NCI-H146 (cell line): ENCODE measurements at regions not wholly inside any gene's neighbourhood (a gene's known extent, or its start where the extent isn't known, plus 50 kb on each side); places are given as distances from the start of the nearest gene placed in this dataset.
"Not testable (repeated sequence)": the region's sequence is repeated elsewhere in the genome, so short reads cannot be mapped to it uniquely, and the experiment has no call there.

ENCODE experiments used
- DNase-seq: peaks from one replicate; lab custom pipeline; 2025; lab: John Stamatoyannopoulos, UW

GRCh38 chr2:87643165-87643564 is 104.7 kb upstream of the PLGLB2 start:
- DNase-seq: not testable (repeated sequence)

- not testable (repeated sequence) for DNase-seq
Observed at GRCh38 chr2:87647737-87648498, 100.0 kb upstream of the PLGLB2 start.

DNA sequence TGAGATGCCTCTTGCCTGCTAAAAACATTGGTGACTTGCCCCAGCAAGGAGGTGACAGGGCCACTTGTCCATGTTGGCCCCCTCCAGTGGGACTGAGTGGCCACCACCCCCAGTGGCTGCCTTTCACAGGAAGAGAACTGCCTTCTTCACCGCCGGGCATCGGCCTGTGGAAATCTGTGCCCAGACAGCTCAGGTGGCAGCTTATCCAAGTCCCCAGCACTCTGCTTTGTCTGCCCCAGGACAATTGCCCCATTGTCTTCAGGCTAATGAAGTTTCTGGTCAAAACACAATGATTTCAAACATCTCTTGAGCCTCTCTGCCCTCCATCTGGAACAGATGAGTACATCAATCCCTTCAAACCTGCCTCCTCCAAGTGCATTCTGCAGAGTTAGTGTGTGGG is 99.1 kb upstream of the PLGLB2 start:
- not testable (repeated sequence) for DNase-seq

DNA sequence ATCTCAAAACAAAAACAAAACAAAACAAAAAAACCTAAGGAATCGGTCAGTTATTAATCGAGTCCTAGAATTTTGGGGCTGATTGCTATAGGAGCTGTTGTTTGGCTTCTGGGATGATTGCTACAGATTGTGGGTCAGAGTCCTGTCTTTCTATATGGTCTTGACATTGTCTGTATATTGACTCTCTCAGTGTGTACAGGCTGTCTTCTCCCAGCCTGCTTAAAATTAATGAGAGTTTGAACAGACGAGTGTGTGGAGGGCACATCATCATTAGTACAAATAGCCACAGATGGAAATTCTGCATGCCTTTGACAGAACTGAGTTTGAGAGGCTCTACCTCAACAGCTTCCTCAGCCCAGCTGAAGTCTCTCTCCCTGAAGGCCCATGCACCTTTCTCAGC is 98.0 kb upstream of the PLGLB2 start:
- DNase-seq: not testable (repeated sequence)

DNA sequence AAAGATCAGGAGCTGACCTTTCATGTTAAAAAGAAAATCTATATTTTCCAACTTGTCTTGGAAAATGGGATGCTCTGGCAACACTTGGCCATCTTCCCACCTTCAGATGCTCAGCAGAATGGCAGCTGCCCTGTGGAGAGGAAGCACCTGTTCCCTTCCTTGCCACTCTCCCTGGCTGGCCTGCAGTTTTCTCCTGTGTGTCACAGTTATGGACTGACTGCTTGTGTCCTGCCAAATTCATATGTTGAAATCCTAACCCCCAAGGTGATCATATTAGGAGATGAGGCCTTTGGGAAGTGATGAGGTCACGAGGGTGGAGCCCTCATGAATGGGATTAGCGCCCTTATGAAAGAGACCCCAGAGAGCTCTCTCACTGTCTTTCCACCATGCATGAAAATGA is 97.0 kb upstream of the PLGLB2 start:
- DNase-seq: not testable (repeated sequence)

- DNase-seq: not testable (repeated sequence)
Observed at GRCh38 chr2:87651589-87651988, 96.3 kb upstream of the PLGLB2 start.

DNA sequence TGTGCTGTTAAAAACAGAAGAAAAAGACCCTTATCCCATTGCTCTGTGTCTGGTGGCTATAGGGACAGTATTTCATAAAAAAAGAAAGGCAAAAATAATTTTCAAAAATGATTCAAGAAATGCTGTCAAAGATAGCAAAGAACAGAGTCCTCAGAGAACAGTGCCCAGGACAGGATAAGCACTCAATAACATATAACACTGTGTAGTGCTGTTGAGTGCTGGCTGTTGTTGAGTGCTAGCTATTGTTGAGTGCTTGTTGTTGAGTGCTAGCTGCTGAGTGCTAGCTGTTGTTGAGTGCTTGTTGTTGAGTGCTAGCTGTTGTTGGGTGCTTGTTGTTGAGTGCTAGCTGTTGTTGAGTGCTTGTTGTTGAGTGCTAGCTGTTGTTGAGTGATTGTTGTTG is 94.5 kb upstream of the PLGLB2 start:
- not testable (repeated sequence) for DNase-seq

DNA sequence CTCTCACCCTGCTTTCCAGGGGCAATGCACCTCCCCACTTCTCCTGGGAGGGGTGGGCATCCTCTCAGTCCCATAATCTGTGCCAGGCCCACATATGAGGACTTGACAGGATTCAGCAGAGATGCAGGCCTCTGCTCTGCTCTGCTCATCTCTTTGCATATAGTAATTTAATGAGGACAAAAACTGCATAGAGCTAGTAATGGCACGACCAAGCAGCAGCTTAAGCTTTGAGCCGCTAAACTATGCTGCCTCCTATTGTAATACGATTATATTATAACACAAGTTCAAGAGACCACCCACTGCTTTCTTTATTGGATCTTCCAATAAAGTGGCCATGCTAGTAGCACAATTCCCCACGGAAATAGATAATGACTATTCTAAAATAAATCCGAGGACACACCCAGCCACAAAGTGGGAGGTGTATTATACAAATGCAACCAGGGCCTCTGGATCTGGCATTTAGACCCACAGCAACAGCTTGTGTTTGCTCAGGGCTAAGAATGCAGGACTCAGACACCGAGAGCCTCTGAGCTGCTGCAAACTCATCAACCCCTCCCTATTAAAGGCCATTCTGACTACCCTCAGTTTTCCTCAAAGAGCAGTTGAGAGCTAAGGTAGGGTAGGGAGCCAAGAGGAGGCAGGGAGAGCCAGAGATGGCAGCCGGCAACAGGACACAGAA is 93.6 kb upstream of the PLGLB2 start:
- not testable (repeated sequence) for DNase-seq

GRCh38 chr2:87657915-87658314 is 90.0 kb upstream of the PLGLB2 start:
- not testable (repeated sequence) for DNase-seq

DNA sequence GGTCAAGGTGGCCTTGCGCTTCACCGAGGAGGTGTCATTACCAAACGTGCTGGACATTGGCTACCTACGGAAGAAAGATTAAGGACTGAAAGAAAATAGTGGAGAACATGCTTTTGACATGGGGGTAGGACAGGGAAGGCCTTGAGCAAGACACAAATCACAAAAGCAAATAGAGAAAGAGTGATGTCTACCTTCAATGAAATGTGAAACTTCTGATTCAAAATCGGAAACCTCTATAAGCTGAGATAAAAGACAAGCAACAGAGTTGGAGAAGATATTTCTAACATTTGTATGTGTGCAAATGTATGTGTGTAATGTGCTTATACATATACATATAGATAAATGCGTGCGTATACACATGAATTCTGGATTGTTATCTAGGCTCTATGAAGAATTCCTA is 89.5 kb upstream of the PLGLB2 start:
- DNase-seq: not testable (repeated sequence)

DNA sequence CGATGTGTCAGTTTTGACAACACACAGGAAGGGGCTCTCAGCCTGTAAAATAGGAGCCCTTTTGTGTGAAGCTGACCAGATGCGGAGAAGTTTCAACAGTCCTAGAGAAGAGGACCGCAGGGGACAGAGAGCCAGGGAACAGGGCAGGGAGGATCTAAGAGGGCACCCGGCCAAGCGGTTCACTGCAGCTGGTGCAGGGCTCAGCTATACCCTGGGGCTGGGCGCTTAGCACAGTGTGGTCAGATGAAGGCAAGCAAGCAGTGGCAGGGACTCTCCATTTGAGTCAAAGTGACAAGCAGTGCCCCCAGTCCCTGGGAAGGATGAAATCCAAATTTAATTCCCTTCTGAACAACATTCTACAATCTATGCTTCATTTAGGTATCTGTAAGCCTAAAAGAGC is 88.9 kb upstream of the PLGLB2 start:
- DNase-seq: not testable (repeated sequence)

DNA sequence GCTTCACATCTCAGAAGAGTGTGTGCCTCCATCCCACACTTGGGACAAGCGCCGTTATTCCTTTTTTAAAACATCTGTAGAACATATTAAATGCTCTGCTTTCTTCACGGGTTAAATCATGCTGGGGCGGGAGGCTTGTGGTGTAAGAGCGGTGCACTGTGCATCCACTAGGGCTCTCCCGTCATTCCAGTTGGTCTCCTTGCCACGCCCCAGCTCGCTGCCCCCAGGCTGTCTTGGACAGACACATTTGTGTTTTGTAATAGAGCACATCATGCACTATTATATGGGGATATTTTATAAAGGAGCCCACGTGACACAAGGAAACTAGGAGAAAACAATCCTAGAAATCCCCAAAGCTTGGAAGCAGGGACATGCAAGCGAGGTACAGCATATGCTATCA is 87.7 kb upstream of the PLGLB2 start:
- not testable (repeated sequence) for DNase-seq

GRCh38 chr2:87662316-87663290 is 85.3 kb upstream of the PLGLB2 start:
- not testable (repeated sequence) for DNase-seq

- not testable (repeated sequence) for DNase-seq
Observed at GRCh38 chr2:87663347-87663746, 84.5 kb upstream of the PLGLB2 start.

DNA sequence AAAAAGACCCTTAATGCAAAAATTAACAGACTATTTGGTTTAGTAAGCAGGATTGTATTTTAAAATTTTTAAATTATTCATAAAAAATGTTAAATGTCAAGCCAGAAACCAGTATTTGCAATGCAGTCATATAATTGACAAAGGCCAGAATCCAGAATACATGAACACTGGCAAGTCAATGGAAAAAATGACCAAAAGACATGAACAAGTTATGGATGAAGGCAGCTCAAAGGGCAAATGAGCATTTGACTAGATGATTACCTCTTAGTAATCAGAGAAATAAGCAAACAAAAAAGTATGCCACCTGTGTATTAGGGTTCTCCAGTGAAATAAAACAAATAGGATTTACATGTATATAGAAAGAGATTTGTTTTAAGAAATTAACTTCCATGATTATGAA is 80.9 kb upstream of the PLGLB2 start:
- DNase-seq: not testable (repeated sequence)

- not testable (repeated sequence) for DNase-seq
Observed at GRCh38 chr2:87668361-87668760, 79.5 kb upstream of the PLGLB2 start.

GRCh38 chr2:87669633-87670231 is 78.2 kb upstream of the PLGLB2 start:
- DNase-seq: not testable (repeated sequence)

- not testable (repeated sequence) for DNase-seq
Observed at GRCh38 chr2:87672404-87672803, 75.5 kb upstream of the PLGLB2 start.

GRCh38 chr2:87674729-87675128 is 73.2 kb upstream of the PLGLB2 start:
- not testable (repeated sequence) for DNase-seq

DNA sequence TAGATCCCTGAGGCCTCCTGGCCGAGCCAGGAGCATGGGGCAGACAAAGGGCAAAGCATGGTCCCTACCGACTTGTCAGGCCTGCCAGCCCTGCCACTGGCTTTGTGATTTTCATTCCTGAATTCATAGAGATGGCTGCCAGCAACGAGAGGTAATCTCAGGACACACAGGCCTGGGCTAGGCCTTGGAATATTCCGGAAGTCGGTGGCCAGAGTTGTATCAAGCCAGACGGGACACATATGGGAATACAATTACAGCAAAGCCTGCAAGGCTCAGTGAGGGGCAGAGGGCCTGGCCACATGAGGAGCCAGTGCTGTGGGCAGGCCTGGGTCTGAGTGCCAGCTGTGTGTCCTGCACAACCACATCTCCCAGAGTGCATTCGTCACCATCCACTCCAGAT is 72.4 kb upstream of the PLGLB2 start:
- not testable (repeated sequence) for DNase-seq

- not testable (repeated sequence) for DNase-seq
Observed at GRCh38 chr2:87677421-87677923, 70.4 kb upstream of the PLGLB2 start.
